ENCODE measurements at regions not wholly inside any gene's neighbourhood (a gene's known extent, or its start where the extent isn't known, plus 50 kb on each side); places are given as distances from the start of the nearest gene placed in this dataset.

DNA sequence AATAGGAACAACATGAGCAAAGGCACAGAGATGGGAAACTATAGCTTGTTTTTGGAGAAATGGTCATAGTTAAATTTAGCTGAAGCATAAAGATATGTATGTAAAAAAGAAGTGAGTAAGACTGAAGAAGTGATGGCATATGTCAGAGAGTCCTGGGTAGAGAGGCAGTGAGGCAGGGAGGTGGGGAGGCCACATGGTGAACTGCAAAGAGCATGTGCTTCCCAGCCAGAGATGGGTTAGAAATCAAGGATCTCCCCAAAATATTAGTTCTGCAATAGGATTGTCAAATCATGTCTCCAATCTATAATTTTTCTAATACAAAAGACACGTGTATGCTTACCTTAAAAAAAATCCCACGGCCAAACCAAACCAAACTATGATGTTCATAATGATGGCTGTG lies 82.1 kb upstream of the STXBP6 start:
- TF ChIP-seq NFIC (IDR thresholded peaks at IDR 0.05) (no peak), REST (IDR thresholded peaks at IDR 0.05; ENCODE audit: low read depth) (no peak), TEAD4 (IDR thresholded peaks at IDR 0.05) (no peak)
